ENCODE measurements at regions not wholly inside any gene's neighbourhood (a gene's known extent, or its start where the extent isn't known, plus 50 kb on each side); places are given as distances from the start of the nearest gene placed in this dataset.

- H3K4me1 ChIP-seq = no peaks in the 10 kb centered on the region
- no peak overlapping the region for H3K27ac ChIP-seq
- no peaks in the 10 kb centered on the region for H3K9me3 ChIP-seq
- 62 to 88% methylated on average over 5 of the region's 6 CpGs for WGBS, 2 donors (ENCODE audit: low coverage in 1 of 2)
- H3K4me3 ChIP-seq = no peak overlapping the region
- TF ChIP-seq EP300 (IDR thresholded peaks at IDR 0.05) = no peak
- TF ChIP-seq POLR2AphosphoS5 (IDR thresholded peaks at IDR 0.05) = no peak
- TF ChIP-seq POLR2A (IDR thresholded peaks at IDR 0.05) = no peak
- H3K36me3 ChIP-seq = no peaks in the 10 kb centered on the region
- no peaks in the 10 kb centered on the region for H3K27me3 ChIP-seq
- ATAC-seq = no peak
Measured at GRCh38 chr15:98554272-98555172, 93.8 kb upstream of the IGF1R start.

GRCh38 chr15:98555173-98555515 is 93.2 kb upstream of the IGF1R start:
- Histone ChIP-seq H3K27ac (no peak overlapping the region), H3K9me3 (no peaks in the 10 kb centered on the region), H3K4me1 (no peaks in the 10 kb centered on the region), H3K36me3 (no peaks in the 10 kb centered on the region), H3K4me3 (no peak overlapping the region), H3K27me3 (no peaks in the 10 kb centered on the region)
- TF ChIP-seq POLR2AphosphoS5 (IDR thresholded peaks at IDR 0.05) = no peak
- no peak for TF ChIP-seq POLR2A (IDR thresholded peaks at IDR 0.05)
- no peak for TF ChIP-seq EP300 (IDR thresholded peaks at IDR 0.05)
- no peak for TF ChIP-seq CTCF (IDR thresholded peaks at IDR 0.05)
- no peak for ATAC-seq

- H3K9me3 ChIP-seq = no peaks in the 10 kb centered on the region
- no peaks in the 10 kb centered on the region for H3K27me3 ChIP-seq
- ATAC-seq = no peak
- H3K36me3 ChIP-seq = no peaks in the 10 kb centered on the region
- no peak for TF ChIP-seq POLR2AphosphoS5 (IDR thresholded peaks at IDR 0.05)
- no peak for TF ChIP-seq POLR2A (IDR thresholded peaks at IDR 0.05)
- no peak for TF ChIP-seq EP300 (IDR thresholded peaks at IDR 0.05)
- no peak for TF ChIP-seq CTCF (IDR thresholded peaks at IDR 0.05)
- 97 to 100% methylated on average over 4 of the region's 4 CpGs for WGBS, 2 donors (ENCODE audit: low coverage in 1 of 2)
- H3K4me1 ChIP-seq = no peaks in the 10 kb centered on the region
- H3K27ac ChIP-seq = no peak overlapping the region
- H3K4me3 ChIP-seq = no peak overlapping the region
Measured at GRCh38 chr15:98556321-98556720, 92.0 kb upstream of the IGF1R start.

- no peak overlapping the region for H3K27ac ChIP-seq
- no peaks in the 10 kb centered on the region for H3K27me3 ChIP-seq
- no peaks in the 10 kb centered on the region for H3K4me1 ChIP-seq
- no peak for TF ChIP-seq POLR2A (IDR thresholded peaks at IDR 0.05)
- TF ChIP-seq CTCF (IDR thresholded peaks at IDR 0.05) = no peak
- TF ChIP-seq EP300 (IDR thresholded peaks at IDR 0.05) = no peak
- no peak for TF ChIP-seq POLR2AphosphoS5 (IDR thresholded peaks at IDR 0.05)
- no peaks in the 10 kb centered on the region for H3K36me3 ChIP-seq
- no peak overlapping the region for H3K4me3 ChIP-seq
- no peaks in the 10 kb centered on the region for H3K9me3 ChIP-seq
- ATAC-seq = no peak
- WGBS, 2 donors (ENCODE audit: low coverage in 1 of 2) = 63 to 97% methylated on average over 2 to 4 of the region's 5 CpGs
Measured at GRCh38 chr15:98560338-98560737, 88.0 kb upstream of the IGF1R start.

GRCh38 chr15:98561169-98561941 is 87.0 kb upstream of the IGF1R start:
- Histone ChIP-seq H3K4me1 (no peaks in the 10 kb centered on the region), H3K4me3 (no peak overlapping the region), H3K9me3 (no peaks in the 10 kb centered on the region), H3K27me3 (no peaks in the 10 kb centered on the region), H3K27ac (no peak overlapping the region), H3K36me3 (no peaks in the 10 kb centered on the region)
- 40 to 93% methylated on average over 1 to 5 of the region's 9 CpGs for WGBS, 2 donors (ENCODE audit: low coverage in 1 of 2)
- no peak for ATAC-seq
- TF ChIP-seq POLR2AphosphoS5 (IDR thresholded peaks at IDR 0.05) (no peak), EP300 (IDR thresholded peaks at IDR 0.05) (no peak), CTCF (IDR thresholded peaks at IDR 0.05) (no peak)

All from gastroesophageal sphincter (tissue), 4 donors.